ENCODE measurements at regions not wholly inside any gene's neighbourhood (a gene's known extent, or its start where the extent isn't known, plus 50 kb on each side); places are given as distances from the start of the nearest gene placed in this dataset.

- peaks cover 17% of the 10 kb centered on the region in 2 donors for H3K4me1 ChIP-seq
- no peak for ATAC-seq
- H3K27ac ChIP-seq: peak overlapping the region in 1 of 4 donors; percentile 11
- H3K27me3 ChIP-seq: no peaks in the 10 kb centered on the region
- TF ChIP-seq POLR2A (IDR thresholded peaks at IDR 0.05): no peak
- TF ChIP-seq CTCF (IDR thresholded peaks at IDR 0.05 in 4 of 5, conservative IDR thresholded peaks at IDR 0.05 in 1 of 5): no peak
- no peaks in the 10 kb centered on the region for H3K36me3 ChIP-seq
- in situ Hi-C loops (cut with MboI; ENCODE audit: low sequenced_read_pairs in 4 of 4): no loop called here
- H3K4me3 ChIP-seq: no peak overlapping the region
- intact Hi-C loops (cut with DNase I; ENCODE audit: low total_unique reads): loop anchor here (10.0 kb wide), 1 partner anchor 177 kb away; no protein-coding TSS in a partner anchor
- no peaks in the 10 kb centered on the region for H3K9me3 ChIP-seq
- DNase-seq: no peak
Measured at GRCh38 chr2:8412082-8412481, 269.8 kb upstream of the ID2 start.

GRCh38 chr2:8412586-8412985 is 269.3 kb upstream of the ID2 start:
- H3K27me3 ChIP-seq: no peaks in the 10 kb centered on the region
- peaks cover 17% of the 10 kb centered on the region in 2 donors for H3K4me1 ChIP-seq
- TF ChIP-seq CTCF (IDR thresholded peaks at IDR 0.05 in 4 of 5, conservative IDR thresholded peaks at IDR 0.05 in 1 of 5) (no peak), POLR2A (IDR thresholded peaks at IDR 0.05) (no peak)
- H3K36me3 ChIP-seq: no peaks in the 10 kb centered on the region
- DNase-seq (peak; percentile 18 to 53), ATAC-seq (peak in 1 of 2 donors; percentile 35)
- H3K9me3 ChIP-seq: no peaks in the 10 kb centered on the region
- intact Hi-C loops (cut with DNase I; ENCODE audit: low total_unique reads) (loop anchor here (10.0 kb wide), 1 partner anchor 178 kb away; no protein-coding TSS in a partner anchor), in situ Hi-C loops (cut with MboI; ENCODE audit: low sequenced_read_pairs in 4 of 4) (no loop called here)
- no peak overlapping the region for H3K4me3 ChIP-seq
- peak overlapping the region in 2 of 4 donors; percentile 11 to 41 for H3K27ac ChIP-seq

GRCh38 chr2:8413589-8414135 is 268.2 kb upstream of the ID2 start:
- intact Hi-C loops (cut with DNase I; ENCODE audit: low total_unique reads): loop anchor here (10.0 kb wide), 1 partner anchor 179 kb away; no protein-coding TSS in a partner anchor
- ATAC-seq (peak; percentile 68 to 79), DNase-seq (peak; percentile 18 to 65)
- H3K9me3 ChIP-seq: no peaks in the 10 kb centered on the region
- TF ChIP-seq CTCF (IDR thresholded peaks at IDR 0.05 in 4 of 5, conservative IDR thresholded peaks at IDR 0.05 in 1 of 5) (no peak), POLR2A (IDR thresholded peaks at IDR 0.05) (no peak)
- no peaks in the 10 kb centered on the region for H3K27me3 ChIP-seq
- H3K4me3 ChIP-seq: no peak overlapping the region
- H3K4me1 ChIP-seq: peaks cover 17% of the 10 kb centered on the region in 2 donors
- H3K36me3 ChIP-seq: no peaks in the 10 kb centered on the region
- in situ Hi-C loops (cut with MboI; ENCODE audit: low sequenced_read_pairs in 4 of 4): no loop called here
- no peak overlapping the region for H3K27ac ChIP-seq

- Histone ChIP-seq H3K4me3 (no peak overlapping the region), H3K27me3 (no peaks in the 10 kb centered on the region), H3K27ac (no peak overlapping the region), H3K36me3 (no peaks in the 10 kb centered on the region), H3K9me3 (no peaks in the 10 kb centered on the region), H3K4me1 (peaks cover 17% of the 10 kb centered on the region in 2 donors)
- DNase-seq (no peak), ATAC-seq (no peak)
- TF ChIP-seq CTCF (IDR thresholded peaks at IDR 0.05 in 4 of 5, conservative IDR thresholded peaks at IDR 0.05 in 1 of 5) (no peak), POLR2A (IDR thresholded peaks at IDR 0.05) (no peak)
- intact Hi-C loops (cut with DNase I; ENCODE audit: low total_unique reads): loop anchor here (5.0 to 10.0 kb wide), 3 partner anchors 180 to 413 kb away; no protein-coding TSS in a partner anchor
- in situ Hi-C loops (cut with MboI; ENCODE audit: low sequenced_read_pairs in 4 of 4): no loop called here
Measured at GRCh38 chr2:8414946-8415879, 266.6 kb upstream of the ID2 start.
